ENCODE measurements at regions not wholly inside any gene's neighbourhood (a gene's known extent, or its start where the extent isn't known, plus 50 kb on each side); places are given as distances from the start of the nearest gene placed in this dataset.
"Not testable (repeated sequence)": the region's sequence is repeated elsewhere in the genome, so short reads cannot be mapped to it uniquely, and the experiment has no call there.

DNA sequence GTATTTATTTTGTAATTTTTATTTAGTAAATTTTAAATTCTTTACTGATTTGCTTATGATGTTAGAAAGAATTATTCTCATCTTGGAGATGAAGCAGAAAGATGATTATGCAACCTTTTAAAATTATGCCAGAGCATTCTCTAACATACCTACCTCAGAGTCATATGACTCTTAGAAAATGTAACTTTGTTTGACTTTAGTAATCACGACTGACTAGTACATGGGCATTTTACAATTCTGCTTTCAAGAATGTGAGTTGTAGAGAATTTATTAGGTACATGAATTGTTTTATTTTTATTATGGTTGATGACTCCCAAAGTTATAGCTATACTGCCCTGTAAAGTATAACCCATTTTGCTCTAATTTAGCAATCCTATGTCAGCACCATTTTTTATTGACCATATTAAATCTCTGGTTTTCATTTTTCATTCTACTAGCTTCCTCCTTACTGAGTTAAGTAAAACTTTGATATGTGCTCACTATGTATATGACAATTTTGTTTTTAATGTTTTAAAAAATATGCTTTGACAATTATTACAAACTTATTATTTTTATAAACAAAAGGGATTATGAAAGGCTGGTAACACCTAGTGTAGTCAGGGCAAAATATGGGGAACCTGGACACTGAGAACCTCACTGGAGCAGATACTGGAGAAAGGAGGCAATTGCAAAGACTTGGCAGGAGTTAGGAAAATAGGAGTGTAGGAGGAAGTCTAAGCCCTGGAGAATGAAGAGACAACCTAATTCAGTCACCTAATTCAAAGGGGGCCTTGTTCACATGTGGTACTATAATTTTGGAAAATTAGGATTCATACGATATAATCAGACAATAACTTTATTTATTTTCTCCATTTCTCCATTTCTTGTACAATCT is 249.7 kb upstream of the DAB2 start:
- no peak for DNase-seq

DNA sequence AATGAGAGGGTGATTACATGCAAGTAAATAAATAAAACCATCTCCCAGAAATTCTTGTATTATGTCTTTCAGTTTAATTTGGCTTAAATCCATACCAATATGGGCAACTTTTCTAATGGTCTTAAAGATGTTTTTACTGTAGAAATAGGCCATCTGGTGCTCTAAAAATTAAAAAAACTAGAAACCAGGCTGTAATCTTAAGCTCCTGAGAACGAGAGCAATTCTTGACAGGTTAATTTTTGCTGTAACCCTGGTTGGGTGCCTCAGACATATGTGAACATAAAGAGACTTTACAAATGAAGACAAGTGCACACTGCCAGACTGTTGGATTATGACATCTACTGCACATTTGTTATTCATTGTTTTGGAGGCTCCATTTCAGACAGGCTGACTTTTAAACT is 246.8 kb upstream of the DAB2 start:
- DNase-seq: no peak

DNA sequence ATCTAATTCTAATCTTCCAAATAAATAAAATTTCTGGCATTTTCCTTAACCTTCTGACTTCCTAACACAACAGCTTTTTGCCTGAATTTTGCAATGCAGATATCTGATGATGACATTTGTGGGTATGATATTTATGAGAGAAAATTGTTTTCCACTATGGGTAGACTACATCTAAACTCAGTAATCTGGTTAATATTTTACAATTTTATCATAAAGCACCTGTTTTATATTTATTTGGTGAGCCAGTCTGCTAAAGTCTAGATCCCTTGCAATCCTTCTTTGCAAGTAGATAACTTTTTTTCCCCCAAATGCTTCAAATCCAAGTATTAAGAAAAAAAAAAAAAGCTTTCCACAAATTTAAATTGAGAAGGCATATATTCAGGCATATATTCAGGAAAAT is 246.2 kb upstream of the DAB2 start:
- DNase-seq: no peak

DNA sequence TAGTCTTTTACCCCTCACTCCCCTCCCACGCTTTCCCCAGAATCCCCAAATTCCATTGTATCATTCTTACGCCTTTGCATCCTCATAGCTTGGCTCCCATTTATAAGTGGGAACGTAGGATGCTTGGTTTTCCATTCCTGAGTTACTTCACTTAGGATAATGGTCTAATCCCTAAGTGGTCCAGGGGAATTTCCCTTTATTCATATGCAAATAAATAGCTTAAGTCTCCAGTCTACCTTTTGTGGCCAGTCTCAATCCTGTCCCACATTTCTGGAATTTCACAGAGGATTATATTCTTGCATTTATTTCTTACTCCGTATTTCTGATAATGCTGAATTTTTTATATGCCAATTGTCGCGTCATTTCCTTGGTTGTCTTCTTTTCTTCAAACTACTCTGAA is 245.6 kb upstream of the DAB2 start:
- DNase-seq: no peak

DNA sequence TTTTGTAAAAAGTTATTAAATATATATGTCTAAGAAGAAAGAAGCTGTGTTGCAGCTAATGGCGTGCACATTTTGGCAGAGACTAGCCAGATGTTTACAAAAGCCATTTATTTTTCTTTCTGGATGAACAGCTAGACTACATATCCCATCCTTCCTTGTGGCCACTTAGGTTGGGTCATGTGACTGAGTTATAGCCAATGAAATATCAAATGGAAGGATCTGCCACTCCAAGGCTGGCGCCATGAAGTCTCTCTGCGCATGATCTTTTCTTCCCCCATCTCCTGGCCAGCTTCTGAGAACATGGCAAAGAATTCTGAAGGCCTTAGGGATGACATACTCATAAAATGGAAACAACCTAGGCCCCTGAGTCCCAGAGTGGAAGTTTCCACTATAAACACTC is 244.2 kb upstream of the DAB2 start:
- DNase-seq: no peak

DNA sequence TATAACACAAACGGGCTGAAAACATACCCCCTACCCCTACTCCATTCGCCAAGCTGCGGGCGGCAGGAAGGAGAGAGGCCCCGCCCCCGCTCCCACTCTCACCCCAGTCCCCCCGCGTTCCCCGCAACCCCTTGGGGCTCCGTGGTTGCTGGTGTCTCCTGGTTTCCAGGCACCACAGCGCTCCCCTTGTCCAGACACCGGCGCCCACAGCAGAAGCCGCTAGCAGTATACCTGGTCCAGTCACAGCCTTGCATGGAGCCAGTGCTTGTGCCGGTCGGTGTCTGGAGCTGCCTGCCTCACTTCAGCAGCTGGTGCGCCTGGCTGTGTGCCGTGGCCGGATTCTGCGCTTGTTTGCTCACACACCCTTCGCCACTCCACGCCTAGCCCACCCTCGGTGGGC is 240.5 kb upstream of the DAB2 start:
- no peak for DNase-seq

DNA sequence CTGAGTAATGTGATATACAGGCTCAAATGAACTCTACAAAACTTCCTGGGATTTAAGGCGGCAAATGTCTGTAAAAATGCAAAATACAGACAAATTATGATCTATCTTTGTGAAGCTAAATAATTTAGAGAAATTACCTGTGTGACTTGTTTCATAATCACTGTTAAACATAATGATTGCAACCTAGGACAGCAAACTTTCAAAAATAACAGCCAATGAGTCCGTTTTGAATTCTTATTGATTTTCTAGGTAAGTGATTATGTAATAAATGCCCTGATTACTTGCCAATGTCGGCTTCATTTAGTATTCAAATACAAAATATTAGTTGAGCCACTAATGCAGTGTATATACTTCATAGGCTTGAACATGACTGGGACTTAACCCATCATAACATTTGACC is 238.2 kb upstream of the DAB2 start:
- DNase-seq: no peak

DNA sequence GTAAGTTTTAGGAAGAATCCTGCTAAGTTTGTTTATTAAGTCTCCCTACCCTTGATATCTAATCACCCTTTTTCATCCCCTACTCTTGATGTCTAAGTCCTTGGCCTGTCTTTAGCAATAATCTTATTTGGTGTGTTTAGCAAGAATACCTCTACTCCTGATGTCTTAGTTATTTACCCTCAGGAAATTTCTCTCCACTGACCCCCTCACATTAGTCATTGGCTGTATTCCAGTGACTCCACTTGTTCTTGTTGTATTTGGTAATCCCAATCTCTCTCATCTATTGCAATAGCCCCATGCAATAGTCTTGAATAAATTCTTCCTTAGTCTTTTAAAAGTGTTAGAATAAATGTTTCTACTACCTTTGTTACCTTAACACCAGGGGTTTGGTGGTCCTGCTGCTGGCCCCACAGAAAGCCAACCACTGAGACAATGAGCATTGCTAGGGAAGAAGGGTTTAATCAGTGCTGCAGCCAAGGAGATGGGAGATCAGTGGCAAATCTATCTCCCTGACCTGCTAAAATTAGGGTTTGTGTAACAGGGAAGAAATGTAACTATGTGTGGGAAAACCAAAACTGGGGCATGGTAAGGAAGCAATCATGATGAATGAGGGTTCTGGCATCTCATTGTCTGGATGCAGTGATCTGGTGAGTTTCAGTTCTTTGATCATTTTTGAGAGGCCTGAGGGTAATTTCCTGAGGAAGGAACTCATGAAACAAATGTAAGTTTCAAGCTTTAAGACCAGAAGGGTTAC is 236.4 kb upstream of the DAB2 start:
- DNase-seq: no peak

DNA sequence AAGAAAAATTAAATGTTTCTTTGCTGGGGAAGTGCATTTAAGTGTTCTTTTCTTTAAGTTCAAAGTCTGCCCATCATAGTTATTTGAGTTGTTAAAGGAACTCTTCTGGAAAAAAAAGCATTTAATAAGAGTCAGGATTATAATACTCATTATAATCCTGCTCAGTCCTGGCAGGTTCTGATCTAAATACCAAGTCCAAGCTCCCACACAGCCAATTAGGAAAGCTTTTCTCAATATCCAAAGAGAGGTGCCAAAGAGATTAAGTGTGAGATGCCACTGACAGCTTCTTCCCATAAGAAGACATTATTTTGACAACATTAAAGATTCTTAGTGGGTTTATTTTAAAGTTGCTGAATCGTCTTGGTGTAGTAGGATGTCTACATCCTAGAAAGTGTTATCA is 235.2 kb upstream of the DAB2 start:
- no peak for DNase-seq

DNA sequence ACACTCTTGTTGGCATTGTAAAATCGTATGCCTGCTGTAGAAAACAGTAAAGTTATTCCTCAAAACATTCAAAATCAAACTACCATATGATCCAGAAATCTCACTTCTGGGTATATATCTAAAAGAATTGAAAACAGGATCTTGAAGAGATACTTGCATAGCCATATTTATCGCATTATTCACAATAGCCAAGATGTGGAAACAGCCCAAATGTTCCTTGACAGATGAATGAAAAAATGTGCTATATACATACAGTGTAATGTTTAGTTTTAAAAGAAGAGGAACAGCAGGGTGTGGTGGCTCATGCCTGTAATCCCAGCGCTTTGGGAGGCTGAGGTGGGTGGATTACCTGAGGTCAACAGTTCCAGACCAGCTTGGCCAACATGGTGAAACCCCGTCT is 234.1 kb upstream of the DAB2 start:
- no peak for DNase-seq

DNA sequence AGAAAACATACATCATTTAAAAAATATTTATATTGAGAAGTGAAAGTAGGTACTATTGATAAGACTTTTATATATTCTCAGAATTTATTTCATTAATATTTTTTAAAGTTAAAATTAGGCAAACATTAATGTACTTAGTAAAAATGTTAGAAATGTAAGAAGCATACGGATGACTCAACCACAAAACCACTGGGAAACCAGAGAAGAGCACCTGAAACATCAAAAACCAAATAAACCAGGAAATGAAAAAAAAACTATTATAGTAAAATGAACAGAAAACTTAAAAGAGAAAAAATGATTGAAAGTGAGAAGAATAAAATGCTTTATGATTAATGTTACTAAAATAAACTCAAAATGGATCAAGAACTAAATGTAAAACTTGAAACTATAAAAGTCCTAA is 233.2 kb upstream of the DAB2 start:
- no peak for DNase-seq

DNA sequence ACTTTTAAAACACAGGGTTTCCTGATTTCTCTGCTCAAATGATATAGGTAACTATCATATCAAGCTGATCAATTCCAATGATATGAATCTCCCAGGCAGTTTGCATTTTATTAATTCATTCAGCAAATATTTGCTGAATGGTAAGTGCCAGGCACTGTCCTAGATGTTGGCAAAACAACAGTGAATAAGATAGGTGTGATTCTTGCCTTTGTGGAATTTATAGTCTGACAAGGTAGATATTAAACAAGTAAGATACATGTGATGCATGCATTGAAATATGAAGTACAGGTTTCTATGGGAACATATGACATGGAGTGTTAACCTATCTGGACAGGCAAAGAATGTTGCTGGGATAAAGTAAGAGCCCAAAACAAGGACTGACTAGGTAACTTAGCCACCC is 231.8 kb upstream of the DAB2 start:
- DNase-seq: no peak

DNA sequence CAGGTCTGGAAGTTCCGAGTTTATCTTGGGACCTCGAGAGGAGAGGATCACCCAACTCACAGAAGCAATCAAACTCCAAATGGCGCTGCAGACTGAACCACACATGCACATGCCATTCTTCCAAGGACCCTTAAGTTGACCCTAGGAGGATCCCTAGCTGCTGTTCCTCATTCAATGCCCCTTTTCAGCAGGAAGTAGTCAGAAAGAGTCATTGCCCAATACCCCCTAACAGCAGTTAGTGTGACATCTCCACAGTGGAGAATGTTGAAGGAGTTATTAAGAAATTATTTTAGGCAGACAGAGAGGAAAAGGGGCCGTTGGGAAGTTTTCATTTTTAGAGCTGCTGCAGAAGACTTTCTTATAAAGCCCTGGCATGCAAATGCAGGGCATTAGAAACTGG is 229.9 kb upstream of the DAB2 start:
- DNase-seq: no peak

DNA sequence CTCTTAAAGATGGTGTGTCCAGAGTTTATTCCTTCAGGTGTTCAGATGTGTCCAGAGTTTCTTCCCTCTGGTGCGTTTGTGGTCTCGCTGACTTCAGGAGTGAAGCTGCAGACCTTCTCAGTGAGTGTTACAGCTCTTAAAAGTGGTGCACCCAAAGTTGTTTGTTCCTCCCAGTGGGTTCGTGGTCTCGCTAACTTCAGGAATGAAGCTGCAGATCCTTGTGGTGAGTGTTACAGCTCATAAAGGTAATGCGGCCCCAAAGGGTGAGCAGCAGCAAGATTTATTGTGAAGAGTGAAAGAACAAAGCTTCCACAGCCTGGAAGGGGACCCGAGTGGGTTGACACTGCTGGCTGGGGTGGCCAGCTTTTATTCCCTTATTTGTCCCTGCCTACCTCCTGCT is 227.7 kb upstream of the DAB2 start:
- DNase-seq: not testable (repeated sequence)

DNA sequence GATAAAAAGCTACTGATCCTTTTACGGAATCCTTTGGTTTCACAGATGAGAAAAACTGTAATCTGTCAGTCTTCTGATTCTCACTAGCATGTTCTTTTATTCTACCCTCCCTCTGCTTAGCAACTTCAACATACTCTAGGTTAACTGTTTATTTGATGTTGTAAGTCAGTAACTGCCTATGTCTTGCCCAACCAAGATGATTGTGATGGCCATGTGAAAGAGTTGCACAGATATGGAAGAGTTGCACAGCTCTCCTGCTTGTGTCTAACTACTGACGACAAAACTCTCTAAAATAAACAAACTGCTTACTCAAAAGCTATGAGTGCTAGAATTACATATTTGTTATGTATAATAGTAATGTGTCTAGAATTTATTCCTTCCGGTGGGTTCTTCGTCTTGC is 227.3 kb upstream of the DAB2 start:
- DNase-seq: no peak

DNA sequence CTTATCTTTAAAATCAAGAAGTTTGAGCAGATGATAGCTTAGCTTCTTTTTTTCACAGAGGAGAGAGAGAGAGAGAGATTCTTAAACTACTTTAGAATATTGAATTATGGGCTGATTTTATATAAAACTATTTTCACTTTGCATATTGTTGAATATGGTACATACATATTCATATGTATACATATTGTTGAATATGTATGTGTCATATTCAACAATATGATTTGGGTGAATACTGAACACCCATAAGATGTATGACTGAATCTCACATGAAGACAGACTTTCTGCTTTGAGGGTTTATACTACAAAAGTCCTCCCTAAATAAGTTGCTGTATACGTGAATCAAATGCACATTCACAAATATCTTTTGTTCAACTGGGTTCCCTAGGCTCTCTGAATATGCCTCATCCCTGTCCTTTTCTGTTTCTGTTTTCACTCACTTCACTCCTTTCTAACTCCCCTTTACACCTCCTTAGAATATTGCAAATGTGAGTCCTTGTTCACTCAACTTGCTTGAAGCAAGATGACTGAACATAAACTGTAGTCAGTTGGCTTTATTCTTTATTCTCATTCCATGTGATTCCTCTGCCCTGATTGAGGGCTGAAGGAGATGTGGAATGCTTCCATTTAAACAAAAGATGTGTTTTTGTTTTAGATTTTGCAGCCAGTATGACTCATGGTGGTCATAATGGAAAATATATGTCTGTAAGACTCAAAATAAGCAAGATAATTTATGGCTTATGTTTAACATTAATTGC is 225.4 kb upstream of the DAB2 start:
- no peak for DNase-seq

DNA sequence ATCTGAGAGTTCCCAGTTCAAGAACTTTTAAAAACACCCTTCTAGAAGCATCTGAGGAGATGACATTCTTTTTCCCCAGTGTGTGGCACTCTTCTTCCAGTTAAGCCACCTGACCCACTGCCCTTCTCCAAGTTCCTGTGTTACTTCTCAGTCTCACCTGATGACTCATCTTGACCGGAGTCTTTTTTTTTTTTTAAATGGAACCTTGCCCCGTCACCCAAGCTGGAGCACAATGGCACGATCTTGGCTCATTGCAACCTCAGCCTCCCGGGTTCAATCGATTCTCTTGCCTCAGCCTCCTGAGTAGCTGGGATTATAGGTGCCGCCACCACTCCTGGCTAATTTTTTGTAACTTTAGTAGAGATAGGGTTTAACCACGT is 224.1 kb upstream of the DAB2 start:
- DNase-seq: peak; percentile 18

DNA sequence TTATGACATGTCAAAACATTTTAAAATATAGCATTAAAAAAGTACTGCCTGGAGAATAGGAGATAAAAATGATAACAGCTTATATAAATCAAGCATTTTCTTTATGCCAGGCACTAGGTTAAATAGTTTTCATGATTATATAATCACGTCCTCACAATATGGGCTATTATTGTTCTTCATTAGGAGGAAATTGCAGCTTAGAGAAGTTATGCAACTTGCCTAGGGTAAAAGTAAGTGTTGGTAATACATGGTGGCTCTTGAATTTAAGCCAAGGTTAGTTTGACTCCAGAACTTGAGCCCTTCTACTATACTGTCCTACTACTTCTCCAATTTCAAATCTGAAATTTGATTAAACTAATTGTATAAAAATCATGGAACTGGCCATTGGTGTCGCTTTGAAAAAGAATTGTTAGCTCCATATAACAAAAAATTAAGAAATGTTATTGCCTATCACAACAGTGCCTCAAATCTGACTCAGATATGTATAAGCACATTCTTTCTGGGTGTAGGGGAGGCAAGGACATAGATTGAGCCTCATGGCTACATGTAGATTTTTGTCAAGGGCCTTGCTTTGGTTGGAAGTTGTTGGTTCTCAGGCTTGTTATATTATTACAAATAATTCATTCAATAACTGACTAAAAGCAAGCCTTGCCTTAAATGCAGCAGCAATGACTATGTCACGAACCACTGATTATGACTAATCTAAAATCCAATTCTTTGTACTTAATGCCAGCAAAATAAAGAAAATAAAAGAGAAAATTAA is 223.5 kb upstream of the DAB2 start:
- no peak for DNase-seq

DNA sequence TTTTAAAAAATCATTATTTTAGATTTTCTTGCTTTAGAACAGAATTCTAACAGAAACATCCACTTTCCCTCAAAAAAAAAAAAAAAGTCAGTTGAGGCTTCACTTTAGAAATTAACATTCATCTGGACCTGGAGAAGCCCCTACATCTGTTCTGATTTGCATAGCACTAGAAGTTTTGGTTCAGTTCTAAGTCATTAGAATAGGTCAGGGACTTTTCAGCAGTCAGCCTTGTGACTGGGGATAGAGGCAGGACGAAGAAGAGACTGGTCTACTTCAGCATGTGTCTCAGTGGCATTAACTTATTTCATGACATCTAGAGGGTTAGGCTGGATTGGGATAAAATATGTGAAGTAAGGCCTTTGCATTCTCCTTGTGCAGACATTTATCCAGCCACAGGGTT is 215.8 kb upstream of the DAB2 start:
- DNase-seq: no peak

DNA sequence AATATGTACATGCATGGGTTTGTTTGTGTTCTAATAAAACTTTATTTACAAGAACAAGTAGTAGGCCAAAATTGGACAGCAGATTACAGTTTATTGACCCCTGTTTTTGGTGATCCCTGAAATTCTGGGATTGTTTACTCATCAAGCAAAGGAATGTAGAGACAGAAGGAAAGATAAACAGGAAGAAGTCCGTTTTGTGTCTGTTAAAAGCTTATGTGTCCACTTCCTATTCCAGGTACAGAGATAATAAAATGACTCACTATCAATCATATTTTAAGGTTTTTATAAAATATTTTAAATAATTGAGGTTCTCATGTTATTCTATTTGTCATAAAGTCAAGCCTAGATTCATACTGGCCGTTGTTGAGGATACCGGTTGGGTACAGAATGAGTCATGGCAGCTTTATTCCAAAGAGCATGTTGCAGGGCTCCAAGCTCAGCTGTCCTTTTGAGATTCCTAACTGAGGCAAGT is 214.9 kb upstream of the DAB2 start:
- no peak for DNase-seq

DNA sequence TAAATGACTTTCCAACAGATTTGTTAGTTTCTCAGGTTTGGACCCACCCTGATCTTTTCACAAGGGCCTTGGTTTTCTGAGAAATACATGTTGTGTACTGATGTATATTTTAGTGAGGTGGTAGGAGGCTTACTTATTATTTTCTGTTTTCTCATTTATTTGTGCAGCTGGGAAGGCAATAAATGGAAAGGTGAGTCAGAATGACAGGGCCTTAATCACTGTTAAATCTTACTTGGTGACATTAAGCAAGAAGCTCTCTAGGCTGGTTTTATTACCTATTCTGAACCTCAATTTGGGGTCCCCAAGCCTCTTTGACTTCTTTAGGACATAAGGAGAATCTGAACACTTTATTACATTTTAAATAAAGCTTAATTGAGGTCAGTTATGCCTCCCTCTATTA is 214.0 kb upstream of the DAB2 start:
- no peak for DNase-seq

DNA sequence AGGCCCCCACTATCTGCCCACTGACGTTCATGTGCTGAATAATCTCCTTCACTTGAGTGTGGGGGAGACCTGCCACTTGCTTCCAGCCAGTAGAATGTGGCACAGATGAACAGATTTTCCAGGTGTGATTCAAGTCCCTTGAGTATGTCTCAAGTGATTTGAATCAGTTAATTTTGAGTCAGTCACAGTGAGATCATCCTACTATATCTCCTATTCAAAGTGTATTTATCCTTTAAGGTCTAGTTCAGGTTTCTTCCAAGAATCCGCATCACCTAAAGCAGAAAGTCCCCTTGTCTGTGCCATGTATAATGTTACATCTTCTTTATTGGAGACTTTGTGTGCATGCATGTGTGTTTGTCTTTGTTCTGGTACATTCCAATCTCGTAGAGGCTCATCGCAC is 208.3 kb upstream of the DAB2 start:
- no peak for DNase-seq

DNA sequence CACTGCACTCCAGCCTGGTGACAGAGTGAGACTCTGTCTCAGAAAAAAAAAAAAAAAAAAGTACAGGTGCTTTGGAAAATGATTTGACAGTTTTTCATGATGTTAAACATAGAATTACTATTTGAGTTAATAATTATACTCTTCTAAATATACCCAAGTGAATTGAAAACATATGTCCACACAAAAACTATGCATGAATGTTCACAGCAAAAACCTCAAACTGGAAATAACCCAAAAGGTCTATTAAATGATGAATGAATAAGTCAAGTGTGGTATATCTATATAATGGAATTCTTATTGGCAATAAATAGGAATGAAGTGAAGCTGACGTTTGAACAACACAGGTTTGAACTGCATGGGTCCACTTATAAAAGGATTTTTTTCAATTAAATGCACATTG is 207.2 kb upstream of the DAB2 start:
- no peak for DNase-seq
